ENCODE measurements at regions not wholly inside any gene's neighbourhood (a gene's known extent, or its start where the extent isn't known, plus 50 kb on each side); places are given as distances from the start of the nearest gene placed in this dataset.

DNA sequence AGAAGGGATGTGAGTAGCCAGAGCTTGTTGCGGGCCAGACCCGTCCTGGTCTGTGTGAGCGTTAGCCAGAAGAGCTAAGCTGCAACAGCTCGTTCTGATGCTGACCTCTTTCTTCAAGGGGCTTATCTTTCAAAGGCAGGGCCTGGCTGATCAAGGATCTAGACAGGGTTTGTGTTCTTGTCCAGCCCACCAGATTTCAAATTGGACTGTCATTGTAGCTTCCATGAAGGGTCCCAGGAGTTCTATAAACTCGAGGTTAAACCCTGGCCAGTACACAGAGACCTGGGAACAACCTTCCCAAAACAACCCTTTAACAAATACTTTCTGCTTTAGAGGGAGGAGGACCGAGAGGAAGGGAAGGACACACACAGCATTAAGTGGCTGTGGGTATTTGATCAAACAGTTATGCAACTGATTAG lies 153.0 kb upstream of the TUT7 start:
- Histone ChIP-seq H3K9me3 (replicated peaks; ENCODE audit: control insufficient read depth, insufficient read depth, low read depth, low read length) (no peaks in the 10 kb centered on the region), H3K4me3 (no peak overlapping the region), H3K36me3 (ENCODE audit: control insufficient read depth, insufficient read depth, low read length) (no peaks in the 10 kb centered on the region), H3K9me1 (ENCODE audit: control insufficient read depth, insufficient read depth, low read length) (no peaks in the 10 kb centered on the region), H4K20me1 (replicated peaks; ENCODE audit: control insufficient read depth, insufficient read depth, low read length) (no peaks in the 10 kb centered on the region), H3K4me1 (replicated peaks in 1 of 2; ENCODE audit: control insufficient read depth in 2 of 2, insufficient read depth in 2 of 2, low read length in 2 of 2) (no peaks in the 10 kb centered on the region), H3K27ac (ENCODE audit: extremely low read depth, low read depth, low read length) (no peak overlapping the region), H3K4me2 (ENCODE audit: insufficient read depth, low read length) (no peak overlapping the region), H2AFZ (ENCODE audit: low read depth, low read length) (no peak overlapping the region), H3K27me3 (ENCODE audit: control insufficient read depth in 2 of 2, insufficient read depth in 2 of 2, low read length in 2 of 2) (no peaks in the 10 kb centered on the region; a peak in 2 of 5 replicates), H3K9ac (ENCODE audit: insufficient read depth in 1 of 2, low read depth in 2 of 2, low read length in 2 of 2) (no peak overlapping the region), H3K79me2 (ENCODE audit: control insufficient read depth, insufficient read depth, low read length) (no peaks in the 10 kb centered on the region)
- CTCF ChIA-PET (ENCODE audit: low intra/inter-chr PET ratio): no interaction called here
- TF ChIP-seq COPS2 (conservative IDR thresholded peaks at IDR 0.05) (no peak), GTF2E2 (tag; IDR thresholded peaks at IDR 0.05) (no peak), ZNF507 (tag; conservative IDR thresholded peaks at IDR 0.05) (no peak), RBBP5 (IDR thresholded peaks at IDR 0.05; ENCODE audit: borderline replicate concordance, insufficient read depth, low read length, poor library complexity, severe bottlenecking) (no peak), ZNF785 (CRISPR knock-in tag; IDR thresholded peaks at IDR 0.05) (no peak), CCNT2 (IDR thresholded peaks at IDR 0.05; ENCODE audit: borderline replicate concordance, extremely low read depth, insufficient read length, low read depth, low read length) (no peak)
- TF ChIP-seq, protein P1, sequence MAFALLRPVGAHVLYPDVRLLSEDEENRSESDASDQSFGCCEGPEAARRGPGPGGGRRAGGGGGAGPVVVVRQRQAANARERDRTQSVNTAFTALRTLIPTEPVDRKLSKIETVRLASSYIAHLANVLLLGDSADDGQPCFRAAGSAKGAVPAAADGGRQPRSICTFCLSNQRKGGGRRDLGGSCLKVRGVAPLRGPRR (CRISPR knock-in tag; IDR thresholded peaks at IDR 0.05): no peak
- TF ChIP-seq, protein P2, sequence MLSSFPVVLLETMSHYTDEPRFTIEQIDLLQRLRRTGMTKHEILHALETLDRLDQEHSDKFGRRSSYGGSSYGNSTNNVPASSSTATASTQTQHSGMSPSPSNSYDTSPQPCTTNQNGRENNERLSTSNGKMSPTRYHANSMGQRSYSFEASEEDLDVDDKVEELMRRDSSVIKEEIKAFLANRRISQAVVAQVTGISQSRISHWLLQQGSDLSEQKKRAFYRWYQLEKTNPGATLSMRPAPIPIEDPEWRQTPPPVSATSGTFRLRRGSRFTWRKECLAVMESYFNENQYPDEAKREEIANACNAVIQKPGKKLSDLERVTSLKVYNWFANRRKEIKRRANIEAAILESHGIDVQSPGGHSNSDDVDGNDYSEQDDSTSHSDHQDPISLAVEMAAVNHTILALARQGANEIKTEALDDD (IDR thresholded peaks at IDR 0.05): no peak
- TF ChIP-seq, protein P3, sequence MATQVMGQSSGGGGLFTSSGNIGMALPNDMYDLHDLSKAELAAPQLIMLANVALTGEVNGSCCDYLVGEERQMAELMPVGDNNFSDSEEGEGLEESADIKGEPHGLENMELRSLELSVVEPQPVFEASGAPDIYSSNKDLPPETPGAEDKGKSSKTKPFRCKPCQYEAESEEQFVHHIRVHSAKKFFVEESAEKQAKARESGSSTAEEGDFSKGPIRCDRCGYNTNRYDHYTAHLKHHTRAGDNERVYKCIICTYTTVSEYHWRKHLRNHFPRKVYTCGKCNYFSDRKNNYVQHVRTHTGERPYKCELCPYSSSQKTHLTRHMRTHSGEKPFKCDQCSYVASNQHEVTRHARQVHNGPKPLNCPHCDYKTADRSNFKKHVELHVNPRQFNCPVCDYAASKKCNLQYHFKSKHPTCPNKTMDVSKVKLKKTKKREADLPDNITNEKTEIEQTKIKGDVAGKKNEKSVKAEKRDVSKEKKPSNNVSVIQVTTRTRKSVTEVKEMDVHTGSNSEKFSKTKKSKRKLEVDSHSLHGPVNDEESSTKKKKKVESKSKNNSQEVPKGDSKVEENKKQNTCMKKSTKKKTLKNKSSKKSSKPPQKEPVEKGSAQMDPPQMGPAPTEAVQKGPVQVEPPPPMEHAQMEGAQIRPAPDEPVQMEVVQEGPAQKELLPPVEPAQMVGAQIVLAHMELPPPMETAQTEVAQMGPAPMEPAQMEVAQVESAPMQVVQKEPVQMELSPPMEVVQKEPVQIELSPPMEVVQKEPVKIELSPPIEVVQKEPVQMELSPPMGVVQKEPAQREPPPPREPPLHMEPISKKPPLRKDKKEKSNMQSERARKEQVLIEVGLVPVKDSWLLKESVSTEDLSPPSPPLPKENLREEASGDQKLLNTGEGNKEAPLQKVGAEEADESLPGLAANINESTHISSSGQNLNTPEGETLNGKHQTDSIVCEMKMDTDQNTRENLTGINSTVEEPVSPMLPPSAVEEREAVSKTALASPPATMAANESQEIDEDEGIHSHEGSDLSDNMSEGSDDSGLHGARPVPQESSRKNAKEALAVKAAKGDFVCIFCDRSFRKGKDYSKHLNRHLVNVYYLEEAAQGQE (IDR thresholded peaks at IDR 0.05; ENCODE audit: borderline replicate concordance): no peak
- TF ChIP-seq, protein P3 (CRISPR knock-in tag; IDR thresholded peaks at IDR 0.05; ENCODE audit: low read depth): no peak
- DNase-seq (ENCODE audit: extremely low read depth in 1 of 4, low spot score in 3 of 4) (no peak), ATAC-seq (no peak), FAIRE-seq (no peak)
- intact Hi-C loops (cut with micrococcal nuclease) (no loop called here), in situ Hi-C loops (cut with MboI) (no loop called here)
- BruUV-seq (replicated peaks): no TSS peak
- POLR2A ChIA-PET: no interaction called here
- 0% methylated on average over 3 of the region's 6 CpGs for WGBS (ENCODE audit: insufficient coverage, low coverage, missing lambda C conversion rate)

Data from K562 (cell line).